NCI-H1694 treated with DMSO at 0.1 percent for 48 hours (cell line): ENCODE measurements at regions not wholly inside any gene's neighbourhood (a gene's known extent, or its start where the extent isn't known, plus 50 kb on each side); places are given as distances from the start of the nearest gene placed in this dataset.

Experiments
- DNase-seq: peaks from one replicate; lab custom pipeline; 2025; lab: John Stamatoyannopoulos, UW

DNA sequence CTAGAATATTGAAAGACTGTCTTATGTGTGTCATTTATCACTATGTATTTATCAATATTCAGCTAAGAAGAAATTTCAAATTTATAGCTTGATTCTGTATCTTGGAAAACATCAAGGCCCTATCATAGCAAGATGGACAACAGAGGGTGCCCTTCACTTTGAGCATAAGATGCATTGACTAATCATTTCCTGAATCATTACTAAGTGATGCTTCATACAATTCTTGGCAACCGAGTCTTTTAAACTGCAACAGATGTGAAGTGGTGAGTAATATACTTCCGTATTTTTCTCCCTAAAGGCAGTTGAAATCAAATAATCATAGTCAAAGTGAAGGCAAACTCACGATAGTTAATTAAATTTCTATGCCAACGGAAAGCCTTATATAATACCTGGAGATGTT, 318.6 kb upstream of the RGMB start:
- no peak for DNase-seq

DNA sequence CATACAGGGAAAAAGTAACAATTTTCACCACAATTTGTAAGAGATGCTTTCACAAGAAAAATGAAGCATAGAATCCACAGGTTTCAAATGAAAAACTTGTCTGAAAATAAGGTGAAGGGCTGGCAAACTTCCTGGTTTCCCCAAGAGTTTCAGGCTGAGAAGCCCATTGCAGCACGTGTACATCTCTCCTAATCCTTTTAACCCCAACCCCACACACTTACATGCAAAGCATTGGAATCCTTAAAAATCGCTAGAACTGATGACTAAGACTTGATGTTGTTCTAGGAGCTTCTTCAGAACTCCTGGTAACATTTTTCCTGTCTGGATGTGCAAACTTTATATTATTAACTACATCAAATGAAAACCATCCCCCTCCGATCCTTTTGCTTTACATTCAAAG, 317.8 kb upstream of the RGMB start:
- DNase-seq: no peak

GRCh38 chr5:98458004-98458403, 315.5 kb upstream of the RGMB start:
- no peak for DNase-seq

DNA sequence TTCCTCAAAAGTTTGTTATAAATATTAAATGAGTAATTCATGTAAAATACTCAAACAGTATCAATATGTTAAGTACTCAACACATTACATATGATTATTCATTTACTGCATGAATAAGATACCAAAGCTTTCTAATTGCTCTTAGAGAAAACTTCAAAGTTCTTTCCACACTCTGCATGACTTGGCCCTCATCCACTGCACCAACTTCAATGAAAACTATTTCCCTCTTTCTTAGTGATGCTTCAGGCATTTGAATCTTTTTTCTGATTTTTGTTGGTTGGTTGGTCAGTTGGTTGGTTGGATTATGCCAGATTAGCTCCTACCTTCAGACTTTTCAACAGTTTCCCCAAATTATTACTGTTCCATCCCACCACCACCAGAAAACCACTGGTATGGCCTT, 314.7 kb upstream of the RGMB start:
- no peak for DNase-seq

DNA sequence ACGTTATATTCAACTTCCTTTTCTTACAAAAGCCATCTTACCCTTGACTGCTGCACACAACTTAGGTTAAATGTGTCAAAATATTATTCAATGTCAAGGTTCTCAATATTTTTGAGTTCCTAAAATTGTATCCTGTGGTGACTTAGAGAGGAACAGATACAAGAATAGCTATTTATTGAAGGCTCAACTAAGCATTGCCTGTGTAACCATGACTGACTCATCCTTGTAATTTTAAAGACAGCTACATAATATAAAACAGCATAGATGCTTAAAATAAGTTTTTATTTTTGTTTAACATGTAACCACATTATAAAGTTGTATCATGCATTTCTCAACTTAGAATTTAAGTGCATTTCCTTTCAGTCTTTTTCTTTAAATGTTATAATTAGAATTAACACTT, 312.9 kb upstream of the RGMB start:
- DNase-seq: no peak

- DNase-seq: no peak
Observed at GRCh38 chr5:98461485-98461884, 312.0 kb upstream of the RGMB start.

DNA sequence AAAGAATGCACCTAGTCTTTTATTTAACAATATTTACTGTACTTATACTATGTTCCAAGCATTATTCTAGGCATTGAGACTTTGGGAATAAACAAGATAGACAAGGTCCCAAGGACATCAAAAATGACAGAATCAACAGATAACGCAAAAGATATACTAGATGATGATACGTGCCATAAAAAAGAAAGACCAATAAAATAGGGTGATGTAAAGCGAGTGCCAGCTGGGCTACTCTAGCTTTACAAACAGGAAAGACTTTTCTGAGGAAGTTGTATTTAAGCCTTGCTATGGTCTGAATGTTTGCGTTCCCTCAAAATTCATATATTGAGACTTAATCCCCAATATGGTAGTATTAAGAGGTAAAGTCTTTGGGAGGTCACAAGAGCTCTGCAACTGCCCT, 310.2 kb upstream of the RGMB start:
- DNase-seq: no peak

GRCh38 chr5:98463676-98464075, 309.8 kb upstream of the RGMB start:
- no peak for DNase-seq

DNA sequence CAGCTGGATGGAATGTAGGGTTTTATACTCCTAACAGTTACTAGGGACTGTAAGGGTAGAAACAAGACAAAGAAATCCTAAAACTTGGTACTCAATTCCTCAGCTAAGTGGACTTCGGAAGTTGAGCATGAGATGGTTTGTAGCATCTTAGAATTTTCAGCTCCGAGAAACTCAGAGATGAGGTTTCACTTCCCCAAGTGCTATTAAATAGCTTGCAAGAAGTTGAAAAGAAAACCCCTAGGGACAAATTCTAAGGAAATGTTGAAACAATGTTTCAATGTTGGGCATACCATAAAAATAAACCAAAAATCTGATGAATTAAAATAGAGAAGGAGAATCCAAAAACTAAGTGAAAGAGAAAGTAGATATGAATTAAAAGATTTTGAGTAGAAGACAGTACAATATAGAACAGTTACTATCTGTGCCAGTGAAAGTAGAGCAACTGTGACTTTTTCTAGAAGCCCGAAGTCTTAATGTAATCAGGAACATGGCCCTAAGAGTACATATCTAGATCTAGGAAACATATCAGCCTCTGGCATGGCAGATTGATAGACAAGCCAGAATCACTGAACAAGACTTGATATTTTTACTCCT, 308.6 kb upstream of the RGMB start:
- DNase-seq: no peak

DNA sequence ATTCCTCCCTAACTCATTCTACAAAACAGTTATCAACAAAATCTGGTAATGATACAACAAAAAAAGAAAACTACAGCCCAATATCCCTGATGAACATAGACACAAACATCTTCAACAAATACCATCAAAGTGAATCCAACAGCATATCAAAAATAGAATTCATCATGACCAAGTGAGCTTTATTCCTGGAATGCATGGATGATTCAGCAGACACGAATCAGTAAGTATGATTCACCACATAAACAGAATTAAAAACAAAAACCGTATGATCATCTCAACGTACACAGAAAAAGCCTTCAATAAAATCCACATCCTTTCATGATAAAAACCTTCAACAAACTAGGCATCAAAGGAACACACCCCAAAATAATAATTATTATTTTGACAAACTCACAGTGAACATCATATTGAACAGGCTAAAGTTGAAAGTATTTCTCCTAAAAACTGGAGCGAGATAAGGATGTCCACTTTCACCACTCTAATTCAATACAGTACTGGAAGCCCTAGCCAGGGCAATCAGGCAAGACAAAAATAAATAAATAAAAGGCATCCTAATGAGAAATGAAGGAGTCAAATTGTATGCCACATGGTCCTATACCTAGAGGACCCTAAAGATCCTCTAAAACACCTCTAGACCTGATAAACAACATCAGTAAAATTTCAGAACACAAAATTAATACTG, 305.1 kb upstream of the RGMB start:
- DNase-seq: no peak

GRCh38 chr5:98470747-98471146, 302.7 kb upstream of the RGMB start:
- no peak for DNase-seq

DNA sequence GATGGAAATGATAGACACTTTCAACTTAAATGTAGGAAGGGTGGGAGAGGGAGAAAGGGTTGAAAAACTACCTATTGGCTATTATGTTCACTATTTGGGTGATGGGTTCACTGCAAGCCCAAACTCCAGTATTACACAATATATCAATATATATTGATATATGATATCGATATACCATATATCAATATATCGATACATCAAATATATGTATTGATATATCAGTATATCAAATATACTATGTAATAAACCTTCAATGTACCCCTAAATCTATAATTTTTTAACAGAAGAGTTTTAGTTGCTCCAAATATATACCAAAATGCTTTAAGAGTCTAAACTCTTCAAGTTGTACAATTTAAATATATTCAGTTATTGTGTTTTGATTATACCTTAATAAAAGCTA, 302.0 kb upstream of the RGMB start:
- no peak for DNase-seq

DNA sequence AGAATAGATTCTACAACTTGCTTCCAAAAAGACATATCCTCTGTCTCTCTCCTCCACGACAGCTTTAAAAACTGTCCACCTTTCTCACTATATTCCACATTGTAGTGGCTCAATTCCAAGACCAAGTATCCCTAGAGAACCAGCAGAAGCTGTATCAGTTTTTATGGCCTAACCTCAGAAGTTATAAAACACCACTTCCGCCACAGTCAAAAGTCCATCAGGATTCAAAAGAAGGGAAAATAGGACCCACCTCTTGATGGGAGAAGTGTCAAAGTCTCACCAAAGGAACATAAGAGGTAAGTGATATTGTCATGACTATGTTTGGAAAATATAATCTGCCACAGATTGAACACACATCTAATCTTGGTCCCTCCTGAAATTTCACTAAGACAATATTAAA, 299.2 kb upstream of the RGMB start:
- no peak for DNase-seq

- DNase-seq: no peak
Observed at GRCh38 chr5:98474782-98475181, 298.7 kb upstream of the RGMB start.

DNA sequence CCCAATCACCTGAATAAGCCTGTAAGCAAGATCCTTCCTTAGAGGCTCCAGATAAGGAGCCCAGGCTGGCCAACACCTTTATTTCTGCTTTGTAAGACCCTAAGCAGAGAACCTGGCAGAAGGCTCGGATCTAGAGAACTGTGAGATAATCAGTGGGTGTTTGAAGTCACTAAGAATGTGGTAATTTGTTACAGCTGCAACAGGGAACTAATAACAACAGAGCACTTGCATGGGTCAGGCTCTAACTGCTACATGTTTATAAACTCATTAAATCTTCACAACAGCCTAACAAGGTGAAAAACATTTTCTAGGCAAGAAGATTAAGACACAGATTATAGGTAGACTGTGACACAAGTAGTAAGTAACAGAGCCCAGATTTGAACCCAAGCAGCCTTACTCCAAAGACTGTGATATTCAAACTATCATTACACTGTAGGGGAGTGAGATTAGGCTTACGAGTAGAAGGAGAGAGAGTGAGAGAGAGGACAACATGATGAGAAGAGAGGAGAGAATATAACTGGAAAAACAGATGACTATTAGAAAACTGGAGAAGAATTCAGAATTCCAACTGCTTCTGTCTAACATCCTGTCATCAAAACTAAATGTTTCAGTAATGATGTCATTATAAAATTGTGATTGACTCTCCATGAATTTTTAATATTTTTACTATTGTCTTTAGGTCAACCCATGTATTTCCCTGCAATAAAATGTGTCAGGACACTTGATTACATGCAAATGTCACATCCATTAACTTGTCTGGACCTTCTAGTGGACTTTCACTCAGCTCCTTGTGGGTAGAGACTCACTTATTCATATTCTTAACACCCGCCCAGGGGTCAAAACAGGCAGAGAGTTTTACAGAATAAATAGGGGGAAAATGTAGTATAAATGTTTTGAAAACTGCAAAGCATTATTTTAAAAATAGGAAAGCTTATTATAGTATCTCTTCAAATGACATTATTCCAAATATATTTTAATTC, 290.9 kb upstream of the RGMB start:
- DNase-seq: no peak

GRCh38 chr5:98483301-98483685, 290.2 kb upstream of the RGMB start:
- no peak for DNase-seq

DNA sequence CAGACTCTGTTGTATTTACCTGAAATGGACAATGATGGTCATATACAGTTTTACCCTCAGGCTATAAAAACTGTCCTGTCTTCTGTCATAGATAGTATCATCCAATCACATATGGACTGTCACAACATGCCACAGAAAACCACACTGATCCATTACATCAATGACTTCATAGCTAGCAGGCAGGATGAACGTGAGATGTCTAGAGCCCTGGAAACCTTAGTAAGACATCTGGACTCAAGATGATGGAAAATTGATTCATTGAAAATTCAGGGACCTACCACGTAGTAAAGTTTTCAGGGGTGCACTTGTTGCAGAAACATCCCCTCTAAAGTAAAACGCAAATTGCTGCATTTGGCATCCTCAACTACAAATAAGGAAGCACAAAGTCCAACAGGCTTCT, 284.4 kb upstream of the RGMB start:
- DNase-seq: no peak

DNA sequence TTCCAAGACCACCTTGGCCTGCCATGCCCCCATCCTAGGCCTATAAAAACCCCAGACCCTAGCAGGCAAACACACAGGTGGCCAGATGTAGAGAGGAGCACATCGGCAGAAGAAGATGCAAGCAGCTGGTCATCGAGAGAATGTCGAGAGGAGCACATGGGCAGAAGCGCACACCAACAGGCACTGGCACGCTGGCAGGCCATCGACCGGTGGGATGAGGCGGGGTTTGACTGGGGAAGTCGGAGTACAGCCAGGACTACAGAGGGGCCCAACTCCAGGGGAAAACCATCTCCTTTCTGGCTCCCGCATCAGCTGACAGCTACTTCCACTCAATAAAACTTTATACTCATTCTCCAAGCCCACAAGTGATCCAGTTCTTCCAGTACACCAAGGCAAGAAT, 283.1 kb upstream of the RGMB start:
- DNase-seq: no peak

DNA sequence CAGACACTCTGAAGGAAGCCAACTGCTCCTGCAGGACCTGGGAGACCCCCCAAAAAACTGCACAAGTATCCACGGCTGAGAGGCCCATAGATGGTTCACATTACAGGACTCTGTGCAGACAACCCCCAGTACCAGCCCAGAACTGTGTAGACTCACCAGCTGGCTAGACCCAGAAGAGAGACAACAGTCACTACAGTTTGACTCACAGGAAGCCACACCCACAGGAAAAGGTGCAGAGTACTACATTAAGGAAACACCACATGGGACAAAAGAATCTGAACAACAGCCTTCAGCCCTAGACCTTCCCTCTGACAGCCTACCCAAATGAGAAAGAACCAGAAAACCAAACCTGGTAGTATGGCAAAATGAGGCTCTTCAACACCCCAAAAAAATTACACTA, 281.2 kb upstream of the RGMB start:
- no peak for DNase-seq

GRCh38 chr5:98497418-98497817, 276.0 kb upstream of the RGMB start:
- no peak for DNase-seq

- DNase-seq: no peak
Observed at GRCh38 chr5:98498028-98498427, 275.4 kb upstream of the RGMB start.

GRCh38 chr5:98499892-98500291, 273.6 kb upstream of the RGMB start:
- no peak for DNase-seq

- DNase-seq: no peak
Observed at GRCh38 chr5:98500811-98501210, 272.7 kb upstream of the RGMB start.
